Kidney (tissue), 13 donors: ENCODE measurements at regions not wholly inside any gene's neighbourhood (a gene's known extent, or its start where the extent isn't known, plus 50 kb on each side); places are given as distances from the start of the nearest gene placed in this dataset.
A peak's percentile ranks its signal among the peaks of the same experiment; 100 is the strongest.

ENCODE experiments used
- DNase-seq, 5 donors: peaks; one replicate each; pipeline ENCODE4 v3.0.0-alpha.2; 2013 to 2020
- FAIRE-seq: peaks from 2 replicates; lab custom pipeline; 2012; peaks lifted over from hg19 to GRCh38; lab: Jason Lieb, UNC
- H3K27ac ChIP-seq, 2 donors: one replicate each; pipeline ENCODE4 v1.7.0; 2013; ENCODE audit warnings: low read depth in 2 of 2, low read length in 2 of 2, inconsistent platforms in 1 of 2
- H3K27me3 ChIP-seq: one replicate; pipeline ENCODE4 v1.7.1; 2013; ENCODE audit warnings: low read length, inconsistent platforms; ENCODE audit not compliant: control insufficient read depth, insufficient read depth
- H3K36me3 ChIP-seq, 3 donors: one replicate each; pipeline versions ENCODE4 v1.7.0 to v1.7.1; 2013; ENCODE audit warnings: low read length in 3 of 3, control low read depth in 1 of 3, inconsistent platforms in 1 of 3; ENCODE audit not compliant: insufficient read depth in 3 of 3, control insufficient read depth in 2 of 3
- H3K4me1 ChIP-seq, 3 donors: one replicate each; pipeline versions ENCODE4 v1.7.0 to v1.7.1; 2013; ENCODE audit warnings: low read length in 3 of 3, inconsistent platforms in 1 of 3, low read depth in 1 of 3; ENCODE audit not compliant: control insufficient read depth in 2 of 3, insufficient read depth in 2 of 3
- H3K4me3 ChIP-seq, 3 donors: one replicate each; pipeline versions ENCODE4 v1.7.0 to v1.8.1; 2013; ENCODE audit warnings: low read length in 3 of 3, control low read depth in 1 of 3, inconsistent platforms in 1 of 3
- H3K9ac ChIP-seq, 3 donors: one replicate each; pipeline versions ENCODE4 v1.7.0 to v1.7.1; 2013; ENCODE audit warnings: low read length in 3 of 3, control low read depth in 1 of 3, inconsistent platforms in 1 of 3
- H3K9me3 ChIP-seq, 3 donors: one replicate each; pipeline versions ENCODE4 v1.7.0 to v1.7.1; 2013; ENCODE audit warnings: low read length in 3 of 3, control low read depth in 1 of 3, inconsistent platforms in 1 of 3; ENCODE audit not compliant: control insufficient read depth in 2 of 3, insufficient read depth in 1 of 3
- intact Hi-C: fragments of 100-400 bp; cut with DNase I; formaldehyde crosslinking; loops from one replicate; pipeline ENCODE4 v1.11.1; 2022
- TF ChIP-seq, protein P1 (sequence below): IDR thresholded peaks from 3 replicates; pipeline ENCODE4 v1.5.1; 2012; ENCODE audit warnings: mild to moderate bottlenecking, moderate library complexity, borderline replicate concordance; ENCODE audit not compliant: insufficient read depth; ENCODE audit errors: extremely low read depth
- donor health status: control.
- donor health status: control.
- donor health status: control.
- donor health status: control.
- donor health status: control.
- donor health status: DM: yes; HTN: yes; CAD: no.
- donor health status: Normal renal cell carcinoma (clear cell type).

DNA sequence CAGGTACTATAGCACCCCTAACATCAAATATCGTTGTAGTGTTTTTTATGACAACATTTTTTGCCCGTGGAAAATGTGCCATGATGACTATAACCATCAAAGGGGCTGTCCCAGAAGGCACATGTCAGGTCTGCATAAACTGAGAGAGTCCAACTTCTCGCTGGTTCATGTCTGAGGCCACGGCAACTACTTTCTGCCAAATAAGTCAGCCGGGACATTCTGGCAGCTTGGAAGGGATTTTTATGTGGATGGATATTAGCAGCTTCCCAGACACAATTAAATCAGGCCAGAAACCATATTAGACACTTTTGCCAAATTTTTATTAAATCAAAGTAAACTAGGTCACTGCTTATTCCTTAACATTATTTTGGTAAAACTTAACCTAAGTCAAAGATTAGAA is 477.4 kb upstream of the FZD8 start:
- TF ChIP-seq, protein P1, sequence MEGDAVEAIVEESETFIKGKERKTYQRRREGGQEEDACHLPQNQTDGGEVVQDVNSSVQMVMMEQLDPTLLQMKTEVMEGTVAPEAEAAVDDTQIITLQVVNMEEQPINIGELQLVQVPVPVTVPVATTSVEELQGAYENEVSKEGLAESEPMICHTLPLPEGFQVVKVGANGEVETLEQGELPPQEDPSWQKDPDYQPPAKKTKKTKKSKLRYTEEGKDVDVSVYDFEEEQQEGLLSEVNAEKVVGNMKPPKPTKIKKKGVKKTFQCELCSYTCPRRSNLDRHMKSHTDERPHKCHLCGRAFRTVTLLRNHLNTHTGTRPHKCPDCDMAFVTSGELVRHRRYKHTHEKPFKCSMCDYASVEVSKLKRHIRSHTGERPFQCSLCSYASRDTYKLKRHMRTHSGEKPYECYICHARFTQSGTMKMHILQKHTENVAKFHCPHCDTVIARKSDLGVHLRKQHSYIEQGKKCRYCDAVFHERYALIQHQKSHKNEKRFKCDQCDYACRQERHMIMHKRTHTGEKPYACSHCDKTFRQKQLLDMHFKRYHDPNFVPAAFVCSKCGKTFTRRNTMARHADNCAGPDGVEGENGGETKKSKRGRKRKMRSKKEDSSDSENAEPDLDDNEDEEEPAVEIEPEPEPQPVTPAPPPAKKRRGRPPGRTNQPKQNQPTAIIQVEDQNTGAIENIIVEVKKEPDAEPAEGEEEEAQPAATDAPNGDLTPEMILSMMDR = no peak
- Histone ChIP-seq H3K4me1 (no peaks in the 10 kb centered on the region), H3K27me3 (no peaks in the 10 kb centered on the region), H3K36me3 (no peaks in the 10 kb centered on the region), H3K27ac (no peak overlapping the region), H3K4me3 (no peak overlapping the region), H3K9ac (no peak overlapping the region), H3K9me3 (no peaks in the 10 kb centered on the region)
- DNase-seq (no peak), FAIRE-seq (no peak)
- intact Hi-C loops = no loop called here

DNA sequence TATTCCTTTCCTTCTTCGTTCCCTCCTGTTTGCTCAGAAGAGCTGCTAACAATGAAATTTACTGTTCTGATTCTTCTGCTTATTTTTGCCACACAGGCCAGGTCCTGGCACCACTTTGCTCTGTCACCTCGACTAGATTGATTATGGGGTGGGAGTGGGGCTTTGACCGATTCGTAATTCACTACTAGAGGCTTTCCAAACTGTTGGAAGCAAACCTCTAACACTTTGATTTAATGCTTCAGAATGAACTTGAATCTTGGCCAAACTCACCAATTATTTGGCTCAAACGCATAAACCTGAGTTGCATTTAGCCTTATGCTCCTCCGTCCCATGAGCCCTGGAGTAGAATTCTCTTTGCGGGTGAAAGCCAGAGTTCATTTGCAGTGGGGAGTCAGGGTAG is 476.2 kb upstream of the FZD8 start:
- H3K9ac ChIP-seq = no peak overlapping the region
- no peaks in the 10 kb centered on the region for H3K36me3 ChIP-seq
- H3K9me3 ChIP-seq = no peaks in the 10 kb centered on the region
- intact Hi-C loops = no loop called here
- H3K4me3 ChIP-seq = no peak overlapping the region
- no peaks in the 10 kb centered on the region for H3K27me3 ChIP-seq
- H3K27ac ChIP-seq = no peak overlapping the region
- H3K4me1 ChIP-seq = no peaks in the 10 kb centered on the region
- DNase-seq = peak in 3 of 5 donors; percentile 28 to 73 (median 67)
- FAIRE-seq = no peak
- TF ChIP-seq, protein P1 = no peak

DNA sequence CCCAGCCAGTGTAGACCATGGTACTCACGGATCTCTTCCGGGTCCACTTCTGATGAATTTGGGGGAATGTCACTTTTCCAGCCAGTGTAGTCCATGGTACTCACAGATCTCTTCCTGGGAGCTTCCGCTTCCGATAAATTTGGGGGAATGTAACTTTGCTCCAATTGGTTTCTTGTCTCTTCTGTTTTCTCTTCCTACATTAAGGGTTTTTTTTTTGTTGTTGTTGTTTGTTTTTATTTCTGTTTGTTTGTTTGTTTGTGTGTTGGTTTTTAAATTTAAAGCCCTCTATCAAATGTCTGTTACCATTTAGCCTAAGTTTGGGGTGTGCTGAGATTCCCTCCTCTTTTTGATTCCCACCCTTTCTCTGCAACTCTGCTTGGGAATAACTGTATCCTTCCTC is 475.8 kb upstream of the FZD8 start:
- Histone ChIP-seq H3K9me3 (no peaks in the 10 kb centered on the region), H3K9ac (no peak overlapping the region), H3K27me3 (no peaks in the 10 kb centered on the region), H3K27ac (no peak overlapping the region), H3K4me1 (no peaks in the 10 kb centered on the region), H3K4me3 (no peak overlapping the region), H3K36me3 (no peaks in the 10 kb centered on the region)
- FAIRE-seq (no peak), DNase-seq (no peak)
- TF ChIP-seq, protein P1 = no peak
- intact Hi-C loops = no loop called here

DNA sequence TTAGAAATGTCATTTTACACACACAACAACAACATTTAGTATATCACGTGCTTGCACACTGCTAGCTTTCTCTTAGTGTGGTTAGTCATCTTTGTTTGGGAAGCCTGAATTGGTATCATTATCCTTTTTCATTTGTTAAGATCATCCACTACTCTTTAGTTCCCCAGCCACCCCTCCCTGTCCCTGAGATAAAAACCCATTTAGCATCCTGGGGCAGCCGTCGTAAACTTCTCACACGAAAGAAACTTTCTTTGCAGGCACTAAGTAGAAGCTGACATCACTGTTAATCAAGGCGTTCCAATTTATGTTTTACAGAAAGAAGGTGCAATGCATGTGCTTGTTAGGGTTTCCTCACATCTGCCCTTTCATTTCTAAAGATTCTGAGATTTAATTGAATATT is 475.1 kb upstream of the FZD8 start:
- no peaks in the 10 kb centered on the region for H3K4me1 ChIP-seq
- DNase-seq = no peak

More for the DNA sequence above, 475.1 kb upstream of the FZD8 start:
- Histone ChIP-seq H3K36me3 (no peaks in the 10 kb centered on the region), H3K27me3 (no peaks in the 10 kb centered on the region), H3K4me3 (no peak overlapping the region), H3K27ac (no peak overlapping the region), H3K9me3 (no peaks in the 10 kb centered on the region), H3K9ac (no peak overlapping the region)
- intact Hi-C loops = no loop called here
- TF ChIP-seq, protein P1 = no peak
- no peak for FAIRE-seq
